ENCODE measurements at regions not wholly inside any gene's neighbourhood (a gene's known extent, or its start where the extent isn't known, plus 50 kb on each side); places are given as distances from the start of the nearest gene placed in this dataset.

DNA sequence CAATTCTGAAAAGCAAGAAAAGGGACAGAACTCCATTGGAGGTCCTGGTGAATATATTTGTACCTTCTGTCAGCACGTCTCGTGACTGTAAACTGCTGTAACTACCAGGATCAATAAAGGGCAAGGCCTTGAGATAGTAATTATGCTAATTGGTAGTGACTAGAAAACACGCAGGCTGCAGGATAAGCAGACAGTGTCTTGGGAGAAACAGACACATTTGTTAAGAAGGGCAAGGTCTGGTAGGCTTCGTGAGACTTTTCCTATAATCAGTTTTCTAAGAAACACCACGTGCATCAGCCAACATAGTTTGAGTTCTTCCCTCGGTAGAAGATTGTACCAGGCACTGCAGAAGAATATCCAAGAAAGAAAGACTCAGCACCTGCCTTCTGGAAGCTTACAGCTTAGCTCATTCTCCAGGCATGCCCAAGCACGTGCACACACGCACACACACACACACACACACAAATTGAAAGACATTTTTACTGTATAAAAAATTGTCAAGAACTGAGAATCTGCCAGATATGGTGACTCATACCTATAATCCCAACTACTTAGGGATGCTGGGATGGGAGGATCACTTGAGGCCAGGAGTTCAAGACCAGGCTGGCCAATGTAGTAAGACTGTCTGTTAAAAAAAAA is 167.0 kb upstream of the SASH1 start:
- no peak for DNase-seq

- DNase-seq, result peak; percentile 51
Observed at GRCh38 chr6:148177589-148178233, 164.9 kb upstream of the SASH1 start.

DNA sequence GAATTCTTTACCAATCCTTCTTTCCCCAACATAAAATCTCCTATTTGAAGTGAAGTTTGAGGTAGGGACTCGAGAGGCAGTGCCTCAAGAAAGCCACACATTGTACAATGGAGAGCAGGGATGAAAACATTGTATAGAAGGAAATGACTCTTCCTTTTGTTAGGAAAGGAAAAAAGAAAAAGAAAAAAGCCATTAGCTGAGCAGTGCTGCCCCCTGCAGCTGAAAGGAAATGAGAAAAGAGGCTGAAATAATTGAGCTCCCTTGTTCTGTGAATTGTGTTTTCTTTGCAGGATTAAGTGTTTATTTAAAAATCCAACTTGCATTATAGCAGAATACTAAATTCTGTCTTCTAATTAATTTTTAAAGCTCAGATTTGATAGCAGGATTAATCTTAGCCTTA is 162.9 kb upstream of the SASH1 start:
- peak; percentile 20 for DNase-seq

DNA sequence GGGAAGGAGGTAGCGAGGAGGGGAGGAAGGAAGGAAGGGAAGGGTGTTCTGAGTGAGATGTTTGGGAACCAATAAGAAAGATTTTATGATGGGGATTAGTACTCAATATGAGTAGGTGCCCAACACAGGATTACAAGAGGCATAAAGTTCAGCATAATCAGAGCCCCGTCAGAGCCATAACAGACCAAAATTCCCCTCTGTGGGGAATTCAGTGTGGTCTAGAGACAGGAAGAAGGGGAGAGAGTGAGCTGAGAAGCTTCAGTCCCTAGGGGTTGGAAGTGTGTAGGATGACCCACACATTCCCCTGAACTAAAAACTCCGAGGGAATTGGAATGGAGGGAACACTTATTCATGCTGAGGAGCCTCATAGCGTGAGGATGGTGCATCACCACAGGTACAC is 160.3 kb upstream of the SASH1 start:
- DNase-seq, result no peak

GRCh38 chr6:148183776-148184175 is 158.9 kb upstream of the SASH1 start:
- DNase-seq, result no peak

DNA sequence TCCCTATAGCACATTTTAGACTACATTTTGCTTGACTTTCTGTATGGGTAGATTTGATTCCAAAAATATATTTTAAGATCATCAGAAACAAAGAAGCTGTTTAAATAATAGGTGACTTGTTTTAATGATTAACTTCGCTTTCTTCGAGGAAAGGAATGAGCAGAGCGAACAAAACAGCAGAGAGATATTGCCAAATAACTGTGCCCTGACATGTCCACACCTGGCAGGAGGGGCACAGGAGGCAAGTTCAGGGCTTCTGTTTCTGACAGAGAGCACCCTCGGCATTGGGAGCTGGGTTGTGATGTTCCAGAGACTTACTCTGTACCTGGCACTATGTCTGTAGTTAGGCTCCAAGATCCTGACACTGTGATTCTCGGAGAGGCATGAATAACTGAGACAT is 155.7 kb upstream of the SASH1 start:
- no peak for DNase-seq

- no peak for DNase-seq
Observed at GRCh38 chr6:148192310-148192709, 150.3 kb upstream of the SASH1 start.

DNA sequence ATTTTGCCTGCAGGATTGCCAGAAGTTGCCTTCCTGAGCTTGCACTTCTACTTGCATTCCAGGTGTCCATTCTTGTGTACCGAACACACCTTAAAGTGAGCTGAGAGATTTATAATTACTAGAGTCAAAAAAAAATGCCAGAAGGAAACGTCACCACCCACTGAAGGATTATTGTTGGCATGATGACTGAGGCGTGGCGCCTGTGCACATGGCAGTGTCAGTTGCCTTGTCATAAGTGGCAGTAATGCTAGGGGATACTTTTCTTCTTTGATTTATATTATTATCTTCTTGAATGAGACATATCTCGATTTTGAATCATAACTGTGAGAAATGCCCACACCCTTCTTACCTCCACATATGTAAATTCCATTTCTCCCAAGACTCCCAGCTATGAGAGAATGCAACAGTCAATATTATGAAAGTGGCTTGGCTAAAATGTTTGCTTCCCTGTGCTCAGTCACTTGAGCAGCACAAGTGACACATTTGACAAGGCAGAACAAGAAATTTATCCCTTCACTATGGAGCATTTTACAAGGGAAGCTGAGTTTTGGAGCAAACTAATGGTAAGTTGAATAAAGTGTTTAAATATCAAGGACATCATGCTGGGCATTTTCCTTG is 149.5 kb upstream of the SASH1 start:
- DNase-seq, result no peak

- DNase-seq, result no peak
Observed at GRCh38 chr6:148195511-148195910, 147.1 kb upstream of the SASH1 start.

- DNase-seq, result no peak
Observed at GRCh38 chr6:148199584-148199983, 143.1 kb upstream of the SASH1 start.

GRCh38 chr6:148200293-148200692 is 142.3 kb upstream of the SASH1 start:
- DNase-seq, result peak; percentile 6

DNA sequence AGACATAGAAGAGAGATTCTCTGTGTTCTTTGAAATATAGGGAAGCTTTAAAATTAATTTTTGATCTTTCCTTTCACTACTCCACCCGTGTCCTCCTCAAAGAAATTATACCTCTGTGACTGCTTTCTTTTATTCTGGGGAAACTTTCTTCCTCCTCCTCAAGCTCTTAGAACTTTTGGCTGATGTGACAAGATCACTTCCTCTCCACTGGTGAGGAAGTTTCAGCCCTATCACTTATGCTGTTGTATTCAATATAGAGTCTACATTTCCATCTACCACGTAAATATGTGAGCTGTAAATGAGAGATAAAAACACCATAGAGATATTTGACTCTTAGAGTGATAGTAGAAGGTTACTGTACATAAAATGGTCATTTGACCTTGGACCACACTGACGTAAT is 141.9 kb upstream of the SASH1 start:
- DNase-seq, result no peak

- no peak for DNase-seq
Observed at GRCh38 chr6:148203281-148203925, 139.2 kb upstream of the SASH1 start.

GRCh38 chr6:148203970-148204369 is 138.7 kb upstream of the SASH1 start:
- DNase-seq, result peak; percentile 74

- no peak for DNase-seq
Observed at GRCh38 chr6:148208298-148208697, 134.3 kb upstream of the SASH1 start.

DNA sequence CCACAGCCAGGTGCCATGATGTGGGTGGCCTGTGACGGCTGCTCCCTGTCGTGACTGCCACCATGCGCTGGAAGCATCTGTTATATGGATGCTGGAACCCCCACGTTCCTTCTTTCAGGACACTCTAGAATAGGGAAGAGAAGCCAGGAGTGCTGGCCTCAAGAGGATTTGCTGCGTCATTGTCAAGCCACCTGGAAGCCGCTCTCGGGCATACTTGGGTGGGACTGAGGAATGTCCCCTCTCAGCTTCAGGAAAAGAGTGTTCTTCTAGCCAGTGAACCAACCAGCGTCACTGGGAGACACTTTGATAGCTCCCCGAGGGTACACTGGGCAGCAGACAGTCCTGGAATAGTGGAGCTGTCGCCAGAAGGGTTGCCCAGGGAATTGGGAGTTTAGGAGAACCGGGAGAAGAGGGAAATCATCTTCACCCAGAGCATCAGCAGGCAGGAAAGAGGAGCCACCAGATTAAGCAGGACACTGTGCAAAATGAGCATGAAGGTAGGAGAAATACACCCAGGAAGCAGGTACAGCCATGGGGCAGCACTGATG is 130.8 kb upstream of the SASH1 start:
- no peak for DNase-seq

- no peak for DNase-seq
Observed at GRCh38 chr6:148212366-148212765, 130.3 kb upstream of the SASH1 start.

GRCh38 chr6:148213366-148213765 is 129.3 kb upstream of the SASH1 start:
- no peak for DNase-seq

DNA sequence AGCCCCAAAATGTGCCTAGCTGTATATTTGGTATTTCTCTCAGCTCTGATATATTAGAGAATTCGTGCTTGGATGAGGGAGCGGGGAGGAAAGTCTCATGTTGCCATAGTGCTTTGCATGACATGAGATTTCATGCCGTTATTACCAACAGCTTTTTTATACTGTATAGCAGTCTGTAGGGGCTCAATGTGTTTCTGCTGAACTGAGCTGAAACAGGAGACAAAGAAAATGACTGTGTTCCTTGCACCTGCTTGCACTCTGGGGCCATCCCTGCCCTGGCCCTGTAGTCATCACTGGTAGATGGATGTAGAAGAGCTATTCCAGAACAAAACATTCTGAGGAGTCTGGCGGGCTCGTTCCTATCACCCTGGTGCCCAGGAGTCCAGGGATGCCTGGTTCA is 128.0 kb upstream of the SASH1 start:
- no peak for DNase-seq

DNA sequence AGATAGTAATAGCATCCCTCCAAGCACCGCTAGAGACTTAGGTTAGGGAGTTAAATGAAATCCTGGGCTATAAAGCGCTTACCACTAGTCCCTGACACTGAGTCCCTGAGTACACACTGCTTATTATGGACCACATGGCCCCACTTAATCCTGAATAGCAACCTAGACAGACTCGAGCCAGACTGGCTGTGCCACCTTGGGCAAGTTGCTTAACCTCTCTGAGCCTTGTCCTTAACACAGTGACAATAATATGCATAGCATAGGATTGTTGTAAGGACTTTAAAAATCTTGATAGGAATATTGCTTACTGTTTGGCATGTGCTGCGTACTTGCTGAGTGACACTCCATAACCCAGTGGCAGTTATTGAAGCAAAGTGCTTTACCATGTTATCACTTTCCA is 125.6 kb upstream of the SASH1 start:
- no peak for DNase-seq

GRCh38 chr6:148217921-148218320 is 124.7 kb upstream of the SASH1 start:
- DNase-seq, result no peak

DNA sequence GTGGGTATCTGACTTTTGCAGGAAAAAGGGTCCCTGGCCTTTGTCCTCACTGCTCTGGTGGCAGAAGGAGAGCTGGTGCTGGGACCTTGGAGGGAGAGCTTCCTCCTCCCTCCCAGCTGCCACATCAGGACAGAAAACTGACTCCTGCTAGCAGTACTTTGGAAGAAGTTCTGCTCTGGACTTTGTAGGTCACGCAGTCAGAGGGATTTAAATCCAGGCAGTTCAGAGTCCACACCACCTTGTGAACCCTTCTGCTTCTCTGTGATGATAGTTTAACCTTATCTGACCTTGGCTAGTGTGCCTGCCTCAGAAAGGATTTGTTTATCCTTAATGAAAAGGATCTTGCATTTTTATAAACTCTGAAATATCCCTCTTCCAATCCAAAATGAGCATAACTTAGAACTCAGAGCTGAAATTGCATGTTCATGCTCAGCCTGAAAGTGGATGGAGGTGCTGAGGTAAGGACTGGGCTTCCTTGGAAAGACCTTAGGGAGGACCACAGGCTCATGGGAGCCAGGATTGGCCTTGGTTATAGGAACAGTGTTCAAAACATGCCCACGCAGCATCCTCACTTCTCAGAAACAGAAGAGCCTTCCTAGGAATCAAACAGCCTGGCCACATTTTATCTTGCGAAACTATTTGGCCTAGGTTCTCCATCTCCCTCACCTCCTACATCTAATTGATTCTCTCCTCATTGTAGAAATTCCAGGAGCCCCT is 123.9 kb upstream of the SASH1 start:
- no peak for DNase-seq

All from stimulated activated CD4-positive, alpha-beta T cell treated with anti-CD3 and anti-CD28 coated beads, Interleukin-15, amount 100 ng/mL, for 24 hours (primary cell).